Mesodermal cell (in vitro differentiated cells): ENCODE measurements at regions not wholly inside any gene's neighbourhood (a gene's known extent, or its start where the extent isn't known, plus 50 kb on each side); places are given as distances from the start of the nearest gene placed in this dataset.
A peak's percentile ranks its signal among the peaks of the same experiment; 100 is the strongest.

ENCODE experiments used
- H3K27ac ChIP-seq: 2 replicates; pipeline ENCODE4 v1.7.0; 2013; ENCODE audit warnings: mild to moderate bottlenecking, low read depth, low read length, moderate library complexity; ENCODE audit not compliant: severe bottlenecking
- H3K36me3 ChIP-seq: 2 replicates; pipeline ENCODE4 v1.7.1; 2013; ENCODE audit warnings: mild to moderate bottlenecking, low read length, moderate library complexity; ENCODE audit not compliant: control insufficient read depth, insufficient read depth
- H3K4me1 ChIP-seq: one replicate; pipeline ENCODE4 v1.7.1; 2013; ENCODE audit warnings: mild to moderate bottlenecking, low read length; ENCODE audit not compliant: insufficient read depth, control insufficient read depth, poor library complexity, severe bottlenecking
- H3K4me3 ChIP-seq: 2 replicates; pipeline ENCODE4 v1.7.0; 2013; ENCODE audit warnings: low read length, control low read depth, mild to moderate bottlenecking; ENCODE audit not compliant: insufficient read depth, poor library complexity, severe bottlenecking; ENCODE audit errors: extremely low read depth
- H3K9me3 ChIP-seq: 2 replicates; pipeline ENCODE4 v1.7.1; 2013; ENCODE audit warnings: mild to moderate bottlenecking, low read length, moderate library complexity; ENCODE audit not compliant: control insufficient read depth
- WGBS, 2 experiments: methylation state at CpG; one replicate each; pipeline ENCODE4 v1.1.5; 2013; ENCODE audit warnings: missing lambda C conversion rate in 2 of 2; ENCODE audit not compliant: insufficient coverage in 2 of 2; 5-methylcytosine and 5-hydroxymethylcytosine counted together

DNA sequence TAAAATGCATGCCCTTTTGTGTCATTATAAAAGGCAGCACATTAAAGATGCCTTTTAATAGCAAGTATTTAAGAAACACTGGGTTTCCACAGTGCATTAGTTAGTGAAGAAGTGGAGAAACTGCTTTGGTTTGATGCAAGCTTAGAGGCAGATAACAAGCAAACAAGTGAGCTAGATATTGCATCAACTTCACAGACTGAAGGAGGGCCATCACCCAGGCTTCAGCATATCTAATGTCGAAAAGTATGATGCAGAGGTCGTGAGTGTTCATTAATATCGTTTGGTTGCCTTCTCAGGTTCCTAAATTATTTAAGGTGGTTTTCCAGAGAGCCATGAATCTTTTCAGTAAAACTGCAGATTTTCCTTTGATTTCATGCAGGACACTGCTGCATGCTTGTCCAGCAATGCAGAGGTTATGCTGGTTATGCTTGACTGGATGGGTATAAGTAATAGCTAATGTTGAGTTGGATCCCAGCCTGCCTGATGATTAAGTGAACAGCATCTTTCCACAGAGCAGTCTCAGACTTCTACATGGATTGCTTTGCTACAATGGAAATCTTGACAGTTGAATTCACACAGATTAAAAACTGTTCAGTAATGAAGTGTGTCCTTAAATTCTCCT, 69.7 kb upstream of the IPO9 start:
- 90 to 97% methylated on average over 3 of the region's 3 CpGs for WGBS, 2 experiments
- peaks cover 59% of the 10 kb centered on the region for H3K4me1 ChIP-seq
- H3K27ac ChIP-seq: peak overlapping the region; percentile 23
- H3K4me3 ChIP-seq: no peak overlapping the region
- peaks cover 7% of the 10 kb centered on the region for H3K36me3 ChIP-seq
- H3K9me3 ChIP-seq: no peaks in the 10 kb centered on the region

DNA sequence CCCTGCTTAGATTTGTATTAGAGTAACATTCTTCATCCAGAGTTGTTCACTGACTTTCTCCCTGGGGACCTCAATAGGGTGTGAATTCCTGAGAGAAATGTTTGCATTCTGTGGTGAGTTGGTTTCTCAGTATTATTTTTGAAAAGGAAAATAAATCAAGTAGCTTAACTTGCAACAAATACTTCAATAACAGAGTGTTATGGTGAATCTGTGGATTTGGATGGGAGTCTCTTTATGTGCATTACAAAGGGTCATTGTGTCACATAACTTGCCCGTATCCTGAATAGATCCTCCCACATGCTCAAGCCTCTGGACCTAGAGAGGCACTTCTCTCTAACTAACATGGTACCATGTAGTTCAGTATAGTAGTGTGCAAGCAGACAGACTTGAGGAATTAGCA, 68.4 kb upstream of the IPO9 start:
- Histone ChIP-seq H3K36me3 (peaks cover 7% of the 10 kb centered on the region), H3K4me1 (peaks cover 60% of the 10 kb centered on the region), H3K4me3 (no peak overlapping the region), H3K27ac (peak overlapping the region; percentile 71), H3K9me3 (no peaks in the 10 kb centered on the region)
- WGBS, 2 experiments: no CpG with 5 or more reads among the region's 1 CpG

DNA sequence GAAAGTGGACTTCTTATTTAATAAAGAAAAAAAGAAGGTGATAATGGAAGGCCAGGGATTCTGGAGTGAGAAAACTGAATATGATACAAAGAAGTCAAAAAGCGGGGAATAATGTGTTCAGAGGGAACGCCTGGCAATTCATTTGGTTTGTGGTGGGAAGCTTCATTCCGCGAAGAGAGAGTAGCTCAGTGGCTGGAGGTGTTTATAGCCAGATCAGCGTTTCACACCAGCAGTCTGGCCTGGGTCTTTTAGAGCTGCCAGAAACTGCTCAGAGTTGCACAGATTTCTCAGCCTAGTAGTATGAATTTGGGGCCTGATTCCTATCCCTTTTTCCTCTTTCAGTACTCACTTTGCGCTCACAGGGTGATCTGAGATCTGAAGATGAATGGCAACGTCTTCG, 67.8 kb upstream of the IPO9 start:
- Histone ChIP-seq H3K4me3 (no peak overlapping the region), H3K36me3 (peaks cover 7% of the 10 kb centered on the region), H3K27ac (peak overlapping the region; percentile 71), H3K4me1 (peaks cover 60% of the 10 kb centered on the region), H3K9me3 (no peaks in the 10 kb centered on the region)
- WGBS, 2 experiments: 77 to 90% methylated on average over 2 to 5 of the region's 8 CpGs

DNA sequence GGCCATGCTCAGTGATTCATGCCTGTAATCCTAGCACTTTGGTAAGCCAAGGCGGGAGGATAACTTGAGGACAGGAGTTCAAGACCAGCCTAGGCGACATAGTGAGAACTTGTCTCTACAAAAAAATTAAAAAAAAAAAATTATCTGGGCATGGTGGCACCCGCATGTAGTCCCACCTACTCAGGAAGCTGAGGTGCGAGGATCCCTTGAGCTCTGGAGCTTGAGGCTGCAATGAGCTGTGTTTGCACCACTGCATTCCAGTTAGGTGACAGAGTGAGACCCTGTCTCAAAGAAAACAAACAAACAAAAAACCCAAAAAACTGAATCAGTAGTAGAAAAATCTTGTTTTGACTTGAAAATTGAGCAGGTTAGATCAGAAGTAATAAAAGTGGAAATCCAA, 67.1 kb upstream of the IPO9 start:
- H3K9me3 ChIP-seq: no peaks in the 10 kb centered on the region
- H3K27ac ChIP-seq: peak overlapping the region; percentile 71
- 65 to 80% methylated on average over 2 of the region's 4 CpGs for WGBS, 2 experiments
- H3K36me3 ChIP-seq: peaks cover 7% of the 10 kb centered on the region
- H3K4me1 ChIP-seq: peaks cover 58% of the 10 kb centered on the region
- H3K4me3 ChIP-seq: no peak overlapping the region

DNA sequence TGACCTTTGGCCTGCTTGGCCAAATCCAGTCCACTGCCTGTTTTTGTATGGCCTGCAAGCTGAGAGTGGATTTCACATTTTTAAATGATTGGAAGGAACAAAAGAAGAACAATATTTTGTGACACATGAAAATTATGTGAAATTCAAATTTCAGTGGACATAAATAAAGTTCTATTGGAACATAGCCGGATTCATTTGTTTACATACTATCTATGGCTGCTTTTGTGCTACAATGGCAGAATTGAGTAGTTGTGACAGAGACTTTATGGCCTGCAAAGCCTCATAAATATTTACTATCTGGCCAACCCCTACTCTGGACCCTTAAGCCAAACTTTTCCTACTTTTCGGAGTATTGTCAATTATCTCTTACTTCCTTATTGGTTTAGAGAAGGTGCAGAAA, 66.6 kb upstream of the IPO9 start:
- peak overlapping the region; percentile 71 for H3K27ac ChIP-seq
- H3K4me1 ChIP-seq: peaks cover 58% of the 10 kb centered on the region
- no peaks in the 10 kb centered on the region for H3K9me3 ChIP-seq

DNA sequence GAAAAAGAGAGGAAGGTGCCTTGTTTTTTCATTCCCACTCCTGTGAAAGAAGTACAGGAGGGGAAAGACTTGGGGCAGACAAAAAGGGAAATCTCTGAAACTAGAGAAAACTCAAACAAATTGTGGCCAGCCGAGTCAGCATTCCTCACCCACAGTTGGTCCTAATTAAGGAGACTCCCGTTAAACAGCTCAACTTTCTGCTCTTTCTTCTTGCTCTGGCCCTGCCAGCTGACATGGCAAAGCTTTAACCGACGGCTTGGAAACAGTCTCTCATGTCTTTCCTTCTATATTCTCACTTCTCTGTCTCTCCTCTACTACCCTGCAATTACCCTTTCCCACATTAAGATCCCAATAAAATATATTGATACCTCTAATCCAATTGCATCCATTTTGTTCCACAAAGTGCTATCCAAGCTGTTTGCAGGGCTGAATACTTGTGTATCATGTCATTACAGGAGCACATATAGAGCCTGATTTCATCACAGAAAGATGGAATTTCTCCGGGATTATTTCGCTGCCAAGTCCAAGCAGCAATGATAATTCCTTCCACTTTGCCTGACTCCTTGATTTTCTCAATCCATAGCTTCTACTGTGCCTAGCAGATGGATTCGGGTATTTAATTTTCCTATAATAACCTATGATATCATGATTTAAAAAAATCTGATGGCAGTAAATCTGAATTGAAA, 65.4 kb upstream of the IPO9 start:
- WGBS, 2 experiments: 51% methylated on average over 5 to 6 of the region's 7 CpGs
- Histone ChIP-seq H3K4me3 (no peak overlapping the region), H3K27ac (peak overlapping the region; percentile 71), H3K9me3 (no peaks in the 10 kb centered on the region), H3K36me3 (peaks cover 10% of the 10 kb centered on the region), H3K4me1 (peaks cover 58% of the 10 kb centered on the region)

More for the DNA sequence above, 66.6 kb upstream of the IPO9 start:
- no CpG with 5 or more reads among the region's 2 CpGs for WGBS, 2 experiments
- Histone ChIP-seq H3K4me3 (no peak overlapping the region), H3K36me3 (peaks cover 9% of the 10 kb centered on the region)

DNA sequence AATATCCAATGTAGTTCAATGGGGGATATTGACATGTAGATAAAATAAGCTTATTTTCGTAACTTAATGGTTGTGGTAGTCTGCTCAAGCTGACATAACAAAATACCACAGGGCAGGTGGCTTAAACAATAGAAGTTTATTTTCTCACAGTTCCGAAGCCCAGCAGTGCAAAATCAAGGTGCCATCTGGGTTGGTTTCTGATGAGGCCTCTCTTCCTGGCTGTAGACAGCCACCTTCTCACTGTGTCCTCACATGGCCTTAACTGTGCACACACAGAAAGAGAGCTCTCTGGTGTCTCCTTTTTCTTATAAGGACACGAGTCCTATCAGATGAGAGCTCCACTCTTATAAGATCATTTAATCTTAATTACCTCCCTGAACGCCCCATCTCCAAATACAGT, 64.8 kb upstream of the IPO9 start:
- no peak overlapping the region for H3K27ac ChIP-seq
- WGBS, 2 experiments: 86 to 100% methylated on average over 2 to 3 of the region's 4 CpGs
- peaks cover 12% of the 10 kb centered on the region for H3K36me3 ChIP-seq
- H3K4me3 ChIP-seq: no peak overlapping the region
- no peaks in the 10 kb centered on the region for H3K9me3 ChIP-seq
- H3K4me1 ChIP-seq: peaks cover 53% of the 10 kb centered on the region

DNA sequence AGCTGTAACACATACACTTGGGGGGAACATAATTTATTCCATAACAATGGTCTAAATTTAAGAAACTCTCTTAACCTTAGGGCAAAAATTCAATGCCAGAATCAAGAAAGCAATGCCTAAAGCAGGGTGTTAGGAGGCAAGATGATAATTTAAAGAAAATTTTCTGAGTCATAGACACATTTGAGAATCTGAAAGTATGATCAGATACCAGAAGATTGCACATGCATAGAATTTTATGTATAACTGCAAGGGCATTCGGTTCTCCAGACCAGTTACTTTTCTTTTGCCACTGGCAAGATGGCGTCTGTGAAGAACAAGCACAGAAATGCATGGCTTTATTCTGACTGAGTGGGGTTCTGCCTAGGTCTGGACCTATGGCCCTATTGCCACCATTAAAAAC, 64.4 kb upstream of the IPO9 start:
- Histone ChIP-seq H3K36me3 (peaks cover 15% of the 10 kb centered on the region), H3K27ac (no peak overlapping the region), H3K9me3 (no peaks in the 10 kb centered on the region), H3K4me3 (no peak overlapping the region), H3K4me1 (peaks cover 50% of the 10 kb centered on the region)
- 100% methylated on average over 1 of the region's 2 CpGs; no CpG with 5 or more reads in 1 of the 2 experiments for WGBS, 2 experiments

DNA sequence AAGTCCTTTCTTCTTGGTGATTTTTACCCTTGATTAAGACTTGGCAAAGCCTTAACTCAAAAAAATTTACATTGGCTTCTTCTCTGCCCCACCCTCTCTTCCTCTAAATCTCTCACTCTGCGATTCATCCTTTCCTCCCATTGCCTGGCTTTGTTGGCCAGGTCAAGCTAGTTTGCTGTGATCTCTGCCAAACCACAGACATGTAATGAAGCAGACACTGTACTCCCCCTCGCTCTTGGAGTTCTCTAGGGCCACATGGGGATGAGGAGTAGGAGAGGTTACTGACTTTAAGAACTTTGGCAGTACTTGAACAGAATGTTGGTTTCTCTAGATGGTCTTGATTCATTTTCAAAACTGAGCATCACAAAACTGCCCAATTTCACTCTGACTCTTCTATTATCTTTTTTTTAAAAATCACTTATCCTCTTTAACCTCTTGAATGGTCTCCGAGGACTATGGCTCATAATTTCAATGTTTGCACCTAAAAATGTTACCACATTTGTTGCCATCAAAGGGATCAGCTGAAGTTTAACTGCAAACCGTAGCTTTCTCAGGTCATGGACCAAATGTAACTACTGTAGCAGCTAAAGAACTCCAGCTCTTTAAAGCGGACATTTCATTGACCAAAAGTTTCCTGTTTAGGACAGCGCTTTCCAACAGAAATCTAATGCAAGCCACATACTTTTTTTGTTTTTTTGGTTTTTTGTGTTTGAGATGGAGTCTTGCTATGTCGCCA, 62.7 kb upstream of the IPO9 start:
- H3K4me1 ChIP-seq: peaks cover 36% of the 10 kb centered on the region
- WGBS, 2 experiments: 96 to 100% methylated on average over 3 to 4 of the region's 7 CpGs
- H3K36me3 ChIP-seq: peaks cover 26% of the 10 kb centered on the region
- H3K4me3 ChIP-seq: no peak overlapping the region
- peaks cover 8% of the 10 kb centered on the region for H3K9me3 ChIP-seq
- no peak overlapping the region for H3K27ac ChIP-seq

DNA sequence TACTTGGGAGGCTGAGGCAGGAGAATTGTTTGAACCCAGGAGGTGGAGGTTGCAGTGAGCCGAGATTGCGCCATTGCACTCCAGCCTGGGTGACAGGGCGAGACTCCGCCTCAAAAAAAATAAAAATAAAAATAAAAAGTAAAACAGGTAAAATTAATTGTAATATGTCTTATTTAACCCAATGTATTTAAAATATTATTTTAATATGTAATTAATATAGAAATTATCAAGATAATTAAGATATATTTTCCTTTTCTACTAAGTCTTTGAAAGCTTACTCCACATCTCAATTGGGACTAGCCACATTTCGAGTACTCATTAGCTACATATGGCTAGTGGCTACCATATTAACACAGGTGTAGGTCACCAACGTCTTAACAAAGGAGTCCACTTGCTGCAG, 61.6 kb upstream of the IPO9 start:
- peaks cover 26% of the 10 kb centered on the region for H3K4me1 ChIP-seq
- 92 to 100% methylated on average over 2 of the region's 6 CpGs for WGBS, 2 experiments

More for the DNA sequence above, 61.6 kb upstream of the IPO9 start:
- H3K27ac ChIP-seq: no peak overlapping the region
- peaks cover 18% of the 10 kb centered on the region for H3K9me3 ChIP-seq
- no peak overlapping the region for H3K4me3 ChIP-seq
- peaks cover 26% of the 10 kb centered on the region for H3K36me3 ChIP-seq
